HepG2 (cell line): ENCODE measurements at regions not wholly inside any gene's neighbourhood (a gene's known extent, or its start where the extent isn't known, plus 50 kb on each side); places are given as distances from the start of the nearest gene placed in this dataset.

ENCODE experiments used
- ATF2 ChIP-seq: sonication (generic); formaldehyde crosslinking; IDR thresholded peaks from 2 replicates; pipeline ENCODE4 v1.4.0; 2020; ENCODE audit warnings: missing genetic modification reagents
- CCAR2 ChIP-seq: fragments of 200-400 bp; formaldehyde crosslinking; optimal IDR thresholded peaks from 2 replicates; pipeline ENCODE3; 2018; ENCODE audit warnings: low read depth, mild to moderate bottlenecking, low read length, moderate library complexity
- CEBPG ChIP-seq: IDR thresholded peaks from 2 replicates; pipeline ENCODE4 v1.6.1; 2016
- CTCF ChIP-seq: sonication (generic); formaldehyde crosslinking; IDR thresholded peaks from 2 replicates; pipeline ENCODE4 v1.5.0; 2020; ENCODE audit warnings: mild to moderate bottlenecking, missing genetic modification reagents, moderate library complexity
- GATA4 ChIP-seq: sonication (generic); IDR thresholded peaks from 2 replicates; pipeline ENCODE4 v1.6.1; 2016; ENCODE audit warnings: antibody characterized with exemption, low read depth, borderline replicate concordance
- MBNL3 ChIP-seq: fragments of 250-450 bp; sonication (Bioruptor Pico); conservative IDR thresholded peaks from 2 replicates; pipeline ENCODE4 v1.8.0; 2022; ENCODE audit warnings: mild to moderate bottlenecking, inconsistent platforms
- MXD3 ChIP-seq: IDR thresholded peaks from 2 replicates; pipeline ENCODE4 v1.6.1; 2016; ENCODE audit warnings: mild to moderate bottlenecking, missing biosample characterization, missing genetic modification reagents
- NR2F2 ChIP-seq: IDR thresholded peaks from 2 replicates; pipeline ENCODE4 v1.6.1; 2012; ENCODE audit warnings: low read depth, inconsistent platforms, borderline replicate concordance
- POGZ ChIP-seq: sonication (generic); formaldehyde crosslinking; IDR thresholded peaks from 2 replicates; pipeline ENCODE4 v1.4.0; 2020; ENCODE audit warnings: mild to moderate bottlenecking, missing genetic modification reagents
- RERE ChIP-seq: IDR thresholded peaks from 2 replicates; pipeline ENCODE4 v1.6.1; 2016; ENCODE audit warnings: low read depth, missing genetic modification reagents, missing compliant biosample characterization
- SAFB2 ChIP-seq: sonication (generic); formaldehyde crosslinking; IDR thresholded peaks from 2 replicates; pipeline ENCODE4 v1.5.1; 2020; ENCODE audit warnings: missing genetic modification reagents, low read depth, mild to moderate bottlenecking, borderline replicate concordance
- THRA ChIP-seq: sonication (generic); formaldehyde crosslinking; IDR thresholded peaks from 2 replicates; pipeline ENCODE4 v1.4.0; 2020; ENCODE audit warnings: missing genetic modification reagents, borderline replicate concordance
- XRCC5 ChIP-seq: fragments of 200-400 bp; formaldehyde crosslinking; optimal IDR thresholded peaks from 2 replicates; pipeline ENCODE3; 2017; ENCODE audit warnings: mild to moderate bottlenecking, low read length
- ZBTB8A ChIP-seq: sonication (generic); formaldehyde crosslinking; IDR thresholded peaks from 2 replicates; pipeline ENCODE4 v1.4.0; 2020; ENCODE audit warnings: mild to moderate bottlenecking, low read depth, missing genetic modification reagents, borderline replicate concordance
- ZKSCAN1 ChIP-seq: fragments of 150-350 bp; IDR thresholded peaks from 2 replicates; pipeline ENCODE4 v1.6.1; 2014; ENCODE audit warnings: low read length
- ZNF225 ChIP-seq: sonication (generic); formaldehyde crosslinking; IDR thresholded peaks from 2 replicates; pipeline ENCODE4 v1.4.0; 2020; ENCODE audit warnings: mild to moderate bottlenecking, missing genetic modification reagents
- ZNF546 ChIP-seq: sonication (generic); formaldehyde crosslinking; conservative IDR thresholded peaks from 2 replicates; pipeline ENCODE4 v1.8.1; 2023; ENCODE audit warnings: mild to moderate bottlenecking, missing genetic modification reagents
- ZNF605 ChIP-seq: sonication (generic); formaldehyde crosslinking; IDR thresholded peaks from 2 replicates; pipeline ENCODE4 v1.8.0; 2022; ENCODE audit warnings: mild to moderate bottlenecking, missing genetic modification reagents
- ZNF772 ChIP-seq: sonication (generic); formaldehyde crosslinking; IDR thresholded peaks from 2 replicates; pipeline ENCODE4 v1.5.0; 2020; ENCODE audit warnings: mild to moderate bottlenecking, missing genetic modification reagents

GRCh38 chr2:62292190-62292589, 96.3 kb downstream of the B3GNT2 start (continued):
- TF ChIP-seq ZNF546 (CRISPR knock-in tag) = no peak
- TF ChIP-seq CTCF (CRISPR knock-in tag) = no peak
- no peak for TF ChIP-seq ZNF225
- no peak for TF ChIP-seq POGZ (CRISPR knock-in tag)
- no peak for TF ChIP-seq ZBTB8A
- TF ChIP-seq GATA4 = no peak
- no peak for TF ChIP-seq SAFB2 (CRISPR knock-in tag)
- no peak for TF ChIP-seq ATF2 (CRISPR knock-in tag)
- TF ChIP-seq MXD3 (CRISPR knock-in tag) = no peak
- TF ChIP-seq THRA (CRISPR knock-in tag) = peak; percentile 88
- no peak for TF ChIP-seq NR2F2
- TF ChIP-seq CCAR2 = no peak
- no peak for TF ChIP-seq ZKSCAN1
- TF ChIP-seq ZNF605 = no peak
- TF ChIP-seq XRCC5 = no peak
- no peak for TF ChIP-seq ZNF772
- TF ChIP-seq CEBPG = peak; percentile 59
- no peak for TF ChIP-seq RERE (CRISPR knock-in tag)
- TF ChIP-seq MBNL3 (CRISPR knock-in tag) = no peak
